ENCODE measurements at regions not wholly inside any gene's neighbourhood (a gene's known extent, or its start where the extent isn't known, plus 50 kb on each side); places are given as distances from the start of the nearest gene placed in this dataset.
"Not testable (repeated sequence)": the region's sequence is repeated elsewhere in the genome, so short reads cannot be mapped to it uniquely, and the experiment has no call there.

DNA sequence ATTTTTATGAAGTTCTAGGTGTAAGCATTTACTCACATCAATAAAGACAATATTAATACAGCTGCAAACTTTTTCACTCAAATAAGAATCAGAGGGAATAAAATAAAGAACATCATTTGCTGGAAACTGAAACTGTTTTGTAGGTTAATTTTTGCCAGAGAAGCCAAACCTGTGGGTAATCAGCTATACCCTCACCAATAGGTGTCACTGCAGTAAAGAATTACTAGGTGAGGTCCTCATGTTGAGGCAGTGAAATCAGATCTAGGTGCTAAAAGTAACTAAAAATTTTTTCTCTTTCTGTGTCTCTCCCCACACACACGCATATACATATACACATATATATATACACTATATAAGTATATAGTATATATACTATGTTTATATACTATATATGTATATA, 1016.3 kb upstream of the SEMA6A start:
- DNase-seq, result no peak

GRCh38 chr5:117588611-117589010, 1014.0 kb upstream of the SEMA6A start:
- no peak for DNase-seq

DNA sequence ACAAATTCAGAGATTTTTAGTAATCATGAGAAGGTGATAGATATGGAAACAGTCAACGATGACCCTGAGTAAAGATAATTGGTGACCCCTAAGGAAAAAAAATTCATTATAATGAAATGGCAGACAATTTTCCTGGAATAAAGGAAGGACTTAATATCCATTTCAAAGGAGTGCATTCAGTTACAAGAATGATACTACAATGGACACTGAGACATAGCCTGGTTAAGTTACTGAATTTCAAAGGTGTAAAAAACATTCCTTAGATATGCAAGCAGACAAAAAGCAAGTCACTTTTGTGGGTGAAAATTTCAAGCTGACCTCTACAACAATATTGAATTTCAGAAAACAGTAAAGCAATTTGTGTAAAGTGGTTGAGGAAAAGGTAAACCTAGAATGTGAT, 1012.5 kb upstream of the SEMA6A start:
- DNase-seq, result no peak

DNA sequence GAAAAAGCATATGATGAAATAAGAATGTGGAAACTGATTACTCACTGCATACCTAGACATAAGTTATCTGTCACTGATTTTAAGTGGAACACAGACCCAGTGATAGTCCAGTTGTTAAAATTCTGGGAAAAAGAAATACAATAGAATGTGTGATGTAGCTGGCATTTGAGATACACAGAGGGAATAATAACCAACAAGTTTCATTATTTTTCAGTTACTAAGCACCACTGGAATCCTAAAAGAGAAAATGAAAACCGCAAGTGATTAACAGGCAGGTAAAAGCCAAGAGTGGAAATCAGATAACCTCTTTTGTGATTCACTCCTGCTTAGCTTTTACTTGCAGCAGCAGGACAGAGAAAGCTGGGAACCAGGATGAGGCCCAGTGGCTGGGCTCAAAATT, 994.0 kb upstream of the SEMA6A start:
- DNase-seq, result no peak

DNA sequence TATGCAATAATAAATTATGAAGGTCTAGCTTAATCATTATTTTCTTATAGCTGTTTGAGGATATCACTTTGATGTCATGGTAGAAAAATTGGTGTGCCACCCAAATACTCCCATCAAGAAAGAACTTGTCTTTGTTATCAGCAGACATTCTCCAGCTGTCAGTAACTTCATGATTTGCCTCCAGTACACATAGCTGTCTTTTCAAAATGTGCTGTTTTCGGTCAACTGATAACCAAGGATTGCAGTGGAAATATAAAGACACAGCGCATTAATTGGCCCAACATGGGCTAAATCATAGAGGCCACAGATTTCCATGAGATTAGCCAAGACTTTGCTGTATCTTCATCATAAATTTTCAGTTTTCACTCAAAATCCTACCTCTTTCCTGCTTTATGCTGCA, 993.5 kb upstream of the SEMA6A start:
- no peak for DNase-seq

- DNase-seq, result no peak
Observed at GRCh38 chr5:117562647-117563046, 988.0 kb upstream of the SEMA6A start.

DNA sequence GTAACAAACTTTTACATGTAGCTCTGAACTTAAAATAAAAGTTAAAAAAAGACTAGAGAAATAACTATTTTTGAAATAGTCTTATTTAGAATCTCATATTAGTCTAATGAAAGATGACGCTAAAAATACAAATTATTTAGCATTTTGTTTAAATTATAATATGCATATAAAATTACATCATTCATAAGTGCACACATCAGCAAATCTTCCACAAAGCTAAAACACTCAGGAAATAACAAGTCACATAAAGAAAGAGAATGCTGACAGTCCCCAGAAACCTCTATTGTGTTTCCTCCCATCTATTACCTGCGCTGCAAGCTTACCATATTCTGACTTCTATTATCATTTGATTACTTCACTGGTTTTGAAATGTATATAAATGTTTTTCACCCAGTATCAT, 986.9 kb upstream of the SEMA6A start:
- DNase-seq, result no peak

GRCh38 chr5:117559005-117559844, 984.6 kb upstream of the SEMA6A start:
- no peak for DNase-seq

DNA sequence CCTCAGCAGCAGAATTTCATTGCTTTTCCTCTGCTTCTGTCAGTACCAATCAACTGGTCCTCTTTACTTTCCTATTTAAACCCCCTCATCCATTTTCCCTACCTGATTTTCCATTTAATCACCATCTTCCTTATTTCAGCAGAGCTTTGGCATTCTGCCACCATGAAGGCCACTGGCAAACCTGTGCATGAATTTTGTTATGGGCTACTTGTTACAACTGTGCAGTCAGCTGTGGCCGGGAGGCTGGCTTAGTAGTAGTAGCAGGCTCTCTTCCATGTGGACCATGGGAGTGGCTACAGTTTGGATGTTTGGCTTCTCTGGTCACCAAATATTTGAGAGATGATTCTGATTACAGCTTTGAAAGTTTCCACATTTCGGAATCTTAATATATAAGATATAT, 976.6 kb upstream of the SEMA6A start:
- no peak for DNase-seq

- DNase-seq, result no peak
Observed at GRCh38 chr5:117547192-117547591, 972.6 kb upstream of the SEMA6A start.

- DNase-seq, result no peak
Observed at GRCh38 chr5:117539692-117540091, 965.1 kb upstream of the SEMA6A start.

GRCh38 chr5:117533792-117534191, 959.2 kb upstream of the SEMA6A start:
- DNase-seq, result no peak

- DNase-seq, result not testable (repeated sequence)
Observed at GRCh38 chr5:117533051-117533670, 958.5 kb upstream of the SEMA6A start.

- no peak for DNase-seq
Observed at GRCh38 chr5:117519957-117520500, 945.4 kb upstream of the SEMA6A start.

GRCh38 chr5:117504305-117504704, 929.7 kb upstream of the SEMA6A start:
- no peak for DNase-seq

- DNase-seq, result no peak
Observed at GRCh38 chr5:117497601-117498000, 923.0 kb upstream of the SEMA6A start.

- DNase-seq, result no peak
Observed at GRCh38 chr5:117496801-117497200, 922.2 kb upstream of the SEMA6A start.

DNA sequence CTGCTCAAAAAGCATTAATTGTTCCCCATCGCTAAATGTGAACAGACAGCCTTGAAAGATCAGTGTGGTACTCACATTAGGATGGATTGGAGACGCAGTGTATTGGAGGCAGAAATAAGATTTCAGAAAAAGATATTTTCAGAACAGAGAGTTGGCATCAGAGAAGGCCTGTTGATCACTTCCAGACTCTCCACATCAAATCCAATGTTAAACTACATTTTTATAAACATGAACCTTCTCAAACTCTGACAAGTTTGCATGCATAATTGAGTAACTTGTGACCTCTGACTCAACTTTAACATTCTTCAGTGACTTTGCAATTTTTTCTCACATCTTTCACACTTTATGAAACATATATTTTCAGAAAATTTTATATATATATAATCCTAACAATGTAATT, 919.6 kb upstream of the SEMA6A start:
- DNase-seq, result no peak

- no peak for DNase-seq
Observed at GRCh38 chr5:117488976-117489500, 914.4 kb upstream of the SEMA6A start.

DNA sequence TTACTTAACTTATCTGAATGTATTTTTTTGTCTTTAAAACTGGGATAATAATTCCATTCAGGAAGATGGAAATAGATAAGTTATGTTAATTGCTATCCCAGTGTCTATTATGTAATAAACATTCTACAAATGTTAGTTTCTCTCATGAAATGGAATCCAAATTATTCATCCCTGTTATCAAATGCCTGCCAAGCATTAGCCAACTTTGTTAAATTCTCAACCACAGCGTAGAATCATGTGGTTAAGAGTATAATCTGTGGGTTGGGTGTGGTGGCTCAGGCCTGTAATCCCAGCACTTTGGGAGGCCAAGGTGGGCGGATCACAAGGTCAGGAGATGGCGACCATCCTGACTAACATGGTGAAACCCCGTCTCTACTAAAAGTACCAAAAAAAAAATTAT, 912.9 kb upstream of the SEMA6A start:
- DNase-seq, result no peak

GRCh38 chr5:117486879-117487391, 912.3 kb upstream of the SEMA6A start:
- DNase-seq, result no peak

DNA sequence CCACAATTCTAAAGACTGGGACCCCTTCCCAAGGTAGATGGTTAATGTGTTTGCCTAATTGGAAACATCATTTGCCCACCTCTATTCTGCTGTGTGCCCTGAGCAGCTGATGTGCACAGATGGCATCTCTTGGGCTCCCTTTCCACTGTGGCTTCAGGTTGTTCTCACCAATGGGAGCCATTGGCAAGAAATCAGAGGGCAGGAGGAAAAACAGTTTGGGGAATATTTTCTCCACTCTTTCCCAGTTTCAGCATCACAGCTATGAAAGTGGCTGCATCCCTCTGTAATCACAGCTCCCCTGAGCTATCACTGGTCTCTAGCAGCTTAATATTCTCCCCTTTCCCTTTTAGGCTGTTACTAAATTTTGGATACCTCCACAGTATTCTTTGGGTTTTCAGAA, 911.6 kb upstream of the SEMA6A start:
- no peak for DNase-seq

DNA sequence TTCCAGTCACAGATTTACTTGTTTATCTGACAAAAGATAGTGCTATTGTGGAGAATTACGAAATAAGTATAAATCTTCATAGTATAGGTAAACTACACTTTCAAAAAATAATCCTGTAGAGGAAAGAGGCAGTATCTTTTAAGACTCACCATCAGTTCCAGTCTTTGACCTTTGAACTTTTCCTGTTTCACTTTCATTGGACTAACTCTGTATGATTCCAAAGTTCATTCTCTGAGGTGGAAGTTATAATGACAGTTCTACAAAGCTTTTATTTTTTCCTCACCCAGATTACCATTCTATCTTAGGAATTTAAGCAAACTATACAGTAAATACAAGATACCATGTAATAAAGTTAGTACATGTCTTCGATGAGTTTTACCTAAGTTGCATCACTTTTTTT, 901.3 kb upstream of the SEMA6A start:
- no peak for DNase-seq

GRCh38 chr5:117473165-117473564, 898.5 kb upstream of the SEMA6A start:
- no peak for DNase-seq

Data from stimulated activated naive CD4-positive, alpha-beta T cell (primary cell).